Astrocyte (in vitro differentiated cells and primary cell): ENCODE measurements at regions not wholly inside any gene's neighbourhood (a gene's known extent, or its start where the extent isn't known, plus 50 kb on each side); places are given as distances from the start of the nearest gene placed in this dataset.

Source experiments
- CTCF ChIP-seq: IDR thresholded peaks from 2 replicates; pipeline ENCODE4 v1.5.1; 2011; ENCODE audit warnings: low read depth, mild to moderate bottlenecking, inconsistent platforms, low read length, moderate library complexity; ENCODE audit not compliant: insufficient read depth
- EZH2 ChIP-seq: IDR thresholded peaks from 2 replicates; pipeline ENCODE4 v1.6.1; 2012; ENCODE audit warnings: mild to moderate bottlenecking, low read length, inconsistent platforms; ENCODE audit not compliant: insufficient read depth

GRCh38 chr11:27250867-27251665, 111.9 kb downstream of the CCDC34 start:
- TF ChIP-seq EZH2 (no peak), CTCF (no peak)
